Retinal pigment epithelial cell (primary cell): ENCODE measurements at regions not wholly inside any gene's neighbourhood (a gene's known extent, or its start where the extent isn't known, plus 50 kb on each side); places are given as distances from the start of the nearest gene placed in this dataset.

ENCODE experiments used
- DNase-seq: peaks from one replicate; pipeline ENCODE4 v3.0.0-alpha.2; 2010; ENCODE audit warnings: low read depth
- H3K4me3 ChIP-seq: 2 replicates; pipeline ENCODE4 v1.5.1; 2011; ENCODE audit warnings: mild to moderate bottlenecking, low read length, control low read depth, moderate library complexity
- CTCF ChIP-seq: conservative IDR thresholded peaks from 2 replicates; pipeline ENCODE4 v1.5.1; 2011; ENCODE audit warnings: low read depth, low read length, control low read depth, inconsistent platforms

- TF ChIP-seq CTCF = no peak
- no peak overlapping the region for H3K4me3 ChIP-seq
- DNase-seq = no peak
Observed at GRCh38 chr20:16842486-16843120, 94.4 kb downstream of the OTOR start.

- no peak for TF ChIP-seq CTCF
- no peak for DNase-seq
- no peak overlapping the region for H3K4me3 ChIP-seq
Observed at GRCh38 chr20:16844406-16844805, 96.2 kb downstream of the OTOR start.

GRCh38 chr20:16846006-16846405 is 97.8 kb downstream of the OTOR start:
- no peak overlapping the region for H3K4me3 ChIP-seq
- TF ChIP-seq CTCF = no peak
- DNase-seq = no peak

- TF ChIP-seq CTCF = no peak
- no peak overlapping the region for H3K4me3 ChIP-seq
- DNase-seq = no peak
Observed at GRCh38 chr20:16848061-16848460, 99.9 kb downstream of the OTOR start.

GRCh38 chr20:16848526-16848925 is 100.4 kb downstream of the OTOR start:
- no peak for DNase-seq
- no peak for TF ChIP-seq CTCF
- H3K4me3 ChIP-seq = no peak overlapping the region

- no peak for DNase-seq
- TF ChIP-seq CTCF = no peak
- no peak overlapping the region for H3K4me3 ChIP-seq
Observed at GRCh38 chr20:16860914-16861313, 112.8 kb downstream of the OTOR start.

GRCh38 chr20:16861708-16862107 is 113.5 kb downstream of the OTOR start:
- no peak overlapping the region for H3K4me3 ChIP-seq

More at GRCh38 chr20:16861708-16862107, 113.5 kb downstream of the OTOR start:
- TF ChIP-seq CTCF = no peak
- DNase-seq = no peak
